Mesenchymal stem cell (in vitro differentiated cells and primary cell): ENCODE measurements at regions not wholly inside any gene's neighbourhood (a gene's known extent, or its start where the extent isn't known, plus 50 kb on each side); places are given as distances from the start of the nearest gene placed in this dataset.

Experiments used
- DNase-seq: peaks from one replicate; pipeline ENCODE4 v3.0.0-alpha.2; 2013
- H2AFZ ChIP-seq: one replicate; pipeline ENCODE4 v1.6.1; 2013; ENCODE audit warnings: low read depth, mild to moderate bottlenecking, control low read depth, inconsistent platforms, low read length, moderate library complexity
- H2AK5ac ChIP-seq: 2 replicates; pipeline ENCODE4 v1.6.1; 2013; ENCODE audit warnings: low read length, moderate library complexity, mild to moderate bottlenecking, inconsistent platforms; ENCODE audit not compliant: severe bottlenecking
- H2BK120ac ChIP-seq: one replicate; pipeline ENCODE4 v1.6.1; 2013; ENCODE audit warnings: low read depth, mild to moderate bottlenecking, inconsistent platforms, low read length, moderate library complexity
- H2BK12ac ChIP-seq, 2 experiments: one replicate each; pipeline ENCODE4 v1.6.1; 2013; ENCODE audit warnings: inconsistent platforms in 2 of 2, low read length in 2 of 2, mild to moderate bottlenecking in 2 of 2, moderate library complexity in 2 of 2, control low read depth in 1 of 2
- H2BK15ac ChIP-seq: one replicate; pipeline ENCODE4 v1.6.1; 2013; ENCODE audit warnings: mild to moderate bottlenecking, low read depth, inconsistent platforms; ENCODE audit not compliant: poor library complexity, severe bottlenecking
- H2BK5ac ChIP-seq: 2 replicates; pipeline ENCODE4 v1.6.1; 2013; ENCODE audit warnings: low read depth, mild to moderate bottlenecking, low read length, control low read depth, inconsistent platforms; ENCODE audit not compliant: poor library complexity, severe bottlenecking
- H3K14ac ChIP-seq, 2 experiments: one replicate each; pipeline ENCODE4 v1.6.1; 2013; ENCODE audit warnings: inconsistent platforms in 2 of 2, low read length in 2 of 2, control low read depth in 1 of 2, mild to moderate bottlenecking in 1 of 2, moderate library complexity in 1 of 2
- H3K18ac ChIP-seq, 2 experiments: one replicate each; pipeline ENCODE4 v1.6.1; 2013; ENCODE audit warnings: inconsistent platforms in 2 of 2, low read length in 2 of 2, control low read depth in 1 of 2, low read depth in 1 of 2, mild to moderate bottlenecking in 1 of 2
- H3K23ac ChIP-seq, 2 experiments: one replicate each; pipeline ENCODE4 v1.6.1; 2013; ENCODE audit warnings: inconsistent platforms in 2 of 2, low read length in 2 of 2, mild to moderate bottlenecking in 2 of 2, moderate library complexity in 2 of 2, control low read depth in 1 of 2
- H3K27ac ChIP-seq: 2 replicates; pipeline ENCODE4 v1.5.1; 2013; ENCODE audit warnings: mild to moderate bottlenecking, moderate library complexity, low read length, control low read depth, inconsistent platforms; ENCODE audit not compliant: poor library complexity, severe bottlenecking
- H3K27me3 ChIP-seq, 2 experiments: 2 replicates each; pipeline versions ENCODE4 v1.6.1 to v1.7.0; 2013; ENCODE audit warnings: low read length in 2 of 2, mild to moderate bottlenecking in 2 of 2, moderate library complexity in 2 of 2, control low read depth in 1 of 2, inconsistent platforms in 1 of 2; ENCODE audit not compliant: control insufficient read depth in 1 of 2, insufficient read depth in 1 of 2
- H3K36me3 ChIP-seq, 2 experiments: 2 replicates each; pipeline versions ENCODE4 v1.6.1 to v1.7.0; 2013; ENCODE audit warnings: low read length in 2 of 2, control low read depth in 1 of 2, inconsistent platforms in 1 of 2, low read depth in 1 of 2, mild to moderate bottlenecking in 1 of 2; ENCODE audit not compliant: insufficient read depth in 2 of 2, control insufficient read depth in 1 of 2
- H3K4ac ChIP-seq, 2 experiments: one replicate each; pipeline ENCODE4 v1.6.1; 2013; ENCODE audit warnings: inconsistent platforms in 2 of 2, low read length in 2 of 2, mild to moderate bottlenecking in 2 of 2, moderate library complexity in 2 of 2, control low read depth in 1 of 2, low read depth in 1 of 2
- H3K4me1 ChIP-seq: 2 replicates; pipeline ENCODE4 v1.6.1; 2013; ENCODE audit warnings: low read depth, low read length, control low read depth; ENCODE audit not compliant: control insufficient read depth, insufficient read depth
- H3K4me2 ChIP-seq: 2 replicates; pipeline ENCODE4 v1.6.1; 2013; ENCODE audit warnings: low read length, mild to moderate bottlenecking, inconsistent platforms; ENCODE audit not compliant: poor library complexity, severe bottlenecking
- H3K4me3 ChIP-seq, 2 experiments: 2 replicates each; pipeline versions ENCODE4 v1.5.1 to v1.7.0; 2013; ENCODE audit warnings: low read length in 2 of 2, mild to moderate bottlenecking in 2 of 2, control low read depth in 1 of 2, low read depth in 1 of 2; ENCODE audit not compliant: insufficient read depth in 1 of 2
- H3K79me1 ChIP-seq: replicated peaks from 2 replicates; pipeline ENCODE4 v1.6.1; 2013; ENCODE audit warnings: mild to moderate bottlenecking, control low read depth, low read length, inconsistent platforms; ENCODE audit not compliant: poor library complexity, severe bottlenecking
- H3K9ac ChIP-seq: 2 replicates; pipeline ENCODE4 v1.7.0; 2013; ENCODE audit warnings: mild to moderate bottlenecking, low read length, moderate library complexity
- H3K9me3 ChIP-seq: 2 replicates; pipeline ENCODE4 v1.7.0; 2013; ENCODE audit warnings: mild to moderate bottlenecking, low read length; ENCODE audit not compliant: control insufficient read depth
- H4K8ac ChIP-seq: one replicate; pipeline ENCODE4 v1.6.1; 2013; ENCODE audit warnings: inconsistent platforms, mild to moderate bottlenecking, low read length, moderate library complexity
- H4K91ac ChIP-seq: one replicate; pipeline ENCODE4 v1.6.1; 2013; ENCODE audit warnings: mild to moderate bottlenecking, low read length, inconsistent platforms
- WGBS: methylation state at CpG from one replicate; pipeline ENCODE4 v1.1.7; 2013; ENCODE audit warnings: mixed read lengths; 5-methylcytosine and 5-hydroxymethylcytosine counted together

DNA sequence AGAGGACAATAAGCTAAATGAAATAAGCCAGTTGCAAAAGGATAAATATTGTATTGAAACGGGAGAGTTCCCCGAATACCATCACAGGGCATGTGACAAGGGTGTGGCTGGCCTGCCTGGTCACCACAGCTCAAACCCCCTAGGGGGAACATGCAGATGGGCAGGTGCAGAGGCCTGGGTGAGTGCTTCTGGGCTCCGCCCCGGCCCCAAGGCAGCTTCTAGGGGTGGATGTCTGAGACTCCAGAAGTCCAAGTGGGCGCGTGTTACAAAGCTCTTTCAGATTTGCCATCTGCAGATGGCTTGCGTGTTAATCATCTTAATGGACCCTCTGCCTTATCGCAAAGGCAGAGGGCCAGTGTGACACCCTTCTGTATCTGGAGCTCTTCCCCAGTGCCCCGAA lies 559.2 kb upstream of the IMPG1 start:
- H4K91ac ChIP-seq = no peak overlapping the region
- no peak for DNase-seq
- H3K4me1 ChIP-seq = peaks cover 2% of the 10 kb centered on the region
- no peak overlapping the region for H3K23ac ChIP-seq
- H3K27me3 ChIP-seq = no peaks in the 10 kb centered on the region
- no peak overlapping the region for H3K27ac ChIP-seq
- H2BK12ac ChIP-seq = no peak overlapping the region
- no peaks in the 10 kb centered on the region for H3K36me3 ChIP-seq
- H4K8ac ChIP-seq = no peak overlapping the region
- no peak overlapping the region for H2BK5ac ChIP-seq
- no peak overlapping the region for H3K4me2 ChIP-seq
- H3K4me3 ChIP-seq = no peak overlapping the region
- H2AFZ ChIP-seq = no peak overlapping the region
- no peak overlapping the region for H3K4ac ChIP-seq
- no peak overlapping the region for H3K9ac ChIP-seq
- no peak overlapping the region for H2BK15ac ChIP-seq
- H3K9me3 ChIP-seq = no peaks in the 10 kb centered on the region
- no peak overlapping the region for H2AK5ac ChIP-seq
- no peak overlapping the region for H3K14ac ChIP-seq
- H3K79me1 ChIP-seq = no peaks in the 10 kb centered on the region
- WGBS = 88% methylated on average over 9 of the region's 9 CpGs
- no peak overlapping the region for H3K18ac ChIP-seq
- no peak overlapping the region for H2BK120ac ChIP-seq

DNA sequence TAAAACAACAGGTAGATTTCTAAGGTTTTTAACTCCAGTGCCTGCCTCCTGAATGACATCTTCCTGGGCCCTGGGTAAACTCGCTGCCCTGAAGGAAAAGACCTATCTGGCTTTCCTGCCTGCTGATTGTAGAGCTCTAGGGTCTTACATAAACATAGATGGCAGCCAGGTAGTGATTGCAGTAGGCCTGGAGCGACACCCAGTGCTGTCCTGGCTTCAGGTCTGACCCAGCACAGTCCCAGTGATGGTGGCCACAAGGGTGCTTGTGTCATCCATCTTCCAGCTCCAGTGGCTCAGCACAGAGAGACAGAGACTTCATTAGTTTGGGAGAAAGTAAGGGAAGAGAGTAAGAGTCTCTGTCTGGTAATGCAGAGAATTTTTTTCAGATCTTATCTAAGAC lies 542.9 kb upstream of the IMPG1 start:
- Histone ChIP-seq H2AK5ac (no peak overlapping the region), H2BK5ac (no peak overlapping the region), H3K36me3 (no peaks in the 10 kb centered on the region)

DNA sequence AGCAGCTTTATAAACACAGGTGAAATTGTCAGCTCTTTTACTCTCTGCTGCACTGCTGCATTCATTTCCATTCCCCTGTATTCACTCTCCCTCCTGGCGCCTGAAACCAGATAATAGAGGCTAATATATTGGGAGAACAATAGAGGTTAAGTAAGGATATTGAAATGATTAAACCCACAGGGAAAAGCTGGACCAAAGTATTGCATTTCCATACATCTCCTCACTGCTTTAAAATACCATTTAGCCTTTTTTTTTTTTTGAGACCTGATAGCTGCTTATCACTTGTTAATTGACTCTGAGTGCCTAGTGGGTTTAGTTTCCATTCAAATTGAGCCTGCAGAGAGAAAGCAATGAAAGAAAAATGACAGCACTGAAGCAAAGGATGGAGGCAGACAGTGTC lies 540.5 kb upstream of the IMPG1 start:
- H2BK15ac ChIP-seq = no peak overlapping the region
- no peaks in the 10 kb centered on the region for H3K4me1 ChIP-seq
- no peak overlapping the region for H2AK5ac ChIP-seq
- H3K4me2 ChIP-seq = no peak overlapping the region
- H3K23ac ChIP-seq = no peak overlapping the region
- WGBS = no CpG with 5 or more reads among the region's 1 CpG
- no peak overlapping the region for H3K9ac ChIP-seq
- no peak overlapping the region for H3K4ac ChIP-seq
- no peak overlapping the region for H3K14ac ChIP-seq
- H4K8ac ChIP-seq = no peak overlapping the region
- no peak overlapping the region for H2BK12ac ChIP-seq
- H3K9me3 ChIP-seq = no peaks in the 10 kb centered on the region
- no peak overlapping the region for H2AFZ ChIP-seq
- H2BK120ac ChIP-seq = no peak overlapping the region
- H3K79me1 ChIP-seq = no peaks in the 10 kb centered on the region
- DNase-seq = no peak
- H2BK5ac ChIP-seq = no peak overlapping the region
- no peak overlapping the region for H3K27ac ChIP-seq
- H3K4me3 ChIP-seq = no peak overlapping the region
- H3K36me3 ChIP-seq = no peaks in the 10 kb centered on the region
- no peaks in the 10 kb centered on the region for H3K27me3 ChIP-seq
- H3K18ac ChIP-seq = no peak overlapping the region
- H4K91ac ChIP-seq = no peak overlapping the region

More for the DNA sequence above, 542.9 kb upstream of the IMPG1 start:
- Histone ChIP-seq H3K27me3 (no peaks in the 10 kb centered on the region), H3K4me2 (no peak overlapping the region), H3K18ac (no peak overlapping the region), H3K4me3 (no peak overlapping the region), H4K91ac (no peak overlapping the region), H3K23ac (no peak overlapping the region), H3K79me1 (no peaks in the 10 kb centered on the region), H3K4ac (no peak overlapping the region), H3K9me3 (no peaks in the 10 kb centered on the region), H3K4me1 (no peaks in the 10 kb centered on the region), H2AFZ (no peak overlapping the region), H3K9ac (no peak overlapping the region), H3K27ac (no peak overlapping the region), H3K14ac (no peak overlapping the region), H2BK12ac (no peak overlapping the region), H2BK15ac (no peak overlapping the region), H4K8ac (no peak overlapping the region), H2BK120ac (no peak overlapping the region)
- no peak for DNase-seq
- 61% methylated on average over 2 of the region's 2 CpGs for whole genome bisulfite sequencing

DNA sequence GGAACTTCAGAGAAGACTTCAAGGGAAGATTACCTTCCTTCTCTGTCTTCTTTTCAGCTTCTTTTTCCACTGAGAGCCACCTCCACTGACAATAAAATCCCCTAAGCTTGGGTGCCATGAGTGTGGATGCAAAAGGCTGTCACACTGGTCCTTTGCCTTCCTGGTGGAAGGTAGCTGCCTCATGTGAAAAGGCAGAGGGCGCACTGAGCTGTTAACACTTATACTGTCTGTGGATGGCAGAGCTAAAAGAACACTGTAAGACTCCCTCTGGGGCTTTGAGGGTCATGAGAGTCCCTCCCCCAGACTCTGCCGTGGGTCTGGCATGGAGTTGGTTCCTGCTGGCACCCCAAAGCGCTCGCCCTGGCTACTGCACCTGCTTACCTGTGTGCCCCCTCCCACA lies 536.7 kb upstream of the IMPG1 start:
- Histone ChIP-seq H3K4ac (no peak overlapping the region), H3K4me3 (no peak overlapping the region), H3K18ac (no peak overlapping the region), H3K4me2 (no peak overlapping the region), H3K36me3 (no peaks in the 10 kb centered on the region), H2BK5ac (no peak overlapping the region), H2BK12ac (no peak overlapping the region), H2BK120ac (no peak overlapping the region), H3K14ac (no peak overlapping the region), H2AFZ (no peak overlapping the region), H4K8ac (no peak overlapping the region), H4K91ac (no peak overlapping the region), H3K79me1 (no peaks in the 10 kb centered on the region), H2AK5ac (no peak overlapping the region), H3K4me1 (no peaks in the 10 kb centered on the region), H3K9me3 (no peaks in the 10 kb centered on the region), H3K27ac (no peak overlapping the region), H2BK15ac (no peak overlapping the region), H3K9ac (no peak overlapping the region), H3K23ac (no peak overlapping the region), H3K27me3 (no peaks in the 10 kb centered on the region)
- no peak for DNase-seq
- 82% methylated on average over 4 of the region's 4 CpGs for WGBS
